Fibroblast of upper back skin (primary cell): ENCODE measurements at regions not wholly inside any gene's neighbourhood (a gene's known extent, or its start where the extent isn't known, plus 50 kb on each side); places are given as distances from the start of the nearest gene placed in this dataset.

Experiments
- DNase-seq: peaks from one replicate; pipeline ENCODE4 v3.0.0-alpha.2; 2013

DNA sequence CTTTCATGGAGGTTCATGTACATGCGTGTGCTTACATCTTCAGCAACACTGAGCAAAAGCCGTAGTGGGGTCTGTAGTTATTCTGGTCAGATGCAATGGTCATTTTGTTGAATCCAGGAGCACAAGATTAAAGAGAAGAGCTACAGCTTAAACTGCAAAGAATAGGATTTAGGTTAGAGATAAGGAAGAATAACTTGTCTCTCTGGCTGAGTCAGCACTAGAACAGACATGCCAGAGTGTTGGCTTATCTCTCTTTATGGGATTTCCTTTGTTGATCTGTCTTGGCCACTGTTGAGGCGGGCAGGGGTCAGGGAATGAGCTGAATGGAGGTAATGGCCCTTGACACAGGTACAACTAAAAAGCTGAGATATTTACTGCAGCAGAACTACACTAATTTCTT, 473.5 kb downstream of the CCSER2 start:
- DNase-seq: no peak

DNA sequence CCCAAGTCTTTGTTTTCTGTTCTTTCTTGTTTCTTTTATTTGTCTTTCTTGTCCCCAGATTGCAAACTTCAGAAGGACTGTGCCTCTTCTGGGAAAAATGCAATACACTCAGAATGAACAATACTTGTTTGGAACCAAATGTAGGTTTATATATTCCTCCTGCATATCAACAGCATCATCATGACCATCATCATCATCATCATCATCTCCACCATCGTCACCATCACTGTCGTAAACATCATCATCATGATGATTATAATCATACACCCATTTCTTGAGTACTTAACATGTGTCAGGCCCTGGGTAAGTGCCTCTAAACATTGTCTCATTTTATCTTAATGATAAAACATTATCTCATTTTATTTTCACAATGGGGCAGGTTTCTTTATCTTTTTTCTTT, 476.8 kb downstream of the CCSER2 start:
- DNase-seq: no peak

DNA sequence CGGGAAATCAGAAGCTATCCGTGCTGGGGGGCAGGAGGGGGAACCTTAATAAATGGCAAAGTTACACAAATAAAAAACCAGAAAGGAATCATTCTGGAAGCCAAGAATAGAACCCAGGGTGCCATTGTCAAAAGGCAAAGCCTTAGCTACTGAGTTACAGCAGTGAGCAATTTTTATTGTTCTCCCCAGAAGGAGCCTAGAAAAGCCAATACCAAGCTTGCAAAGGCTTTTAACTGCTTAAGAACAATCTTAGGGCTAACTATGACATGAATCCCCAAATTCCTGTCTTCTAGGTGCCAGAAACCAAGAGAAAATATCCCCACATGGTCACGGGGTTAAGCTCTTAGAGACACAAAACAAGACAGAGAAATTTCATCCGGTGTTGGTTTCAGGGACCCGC, 482.7 kb downstream of the CCSER2 start:
- no peak for DNase-seq

DNA sequence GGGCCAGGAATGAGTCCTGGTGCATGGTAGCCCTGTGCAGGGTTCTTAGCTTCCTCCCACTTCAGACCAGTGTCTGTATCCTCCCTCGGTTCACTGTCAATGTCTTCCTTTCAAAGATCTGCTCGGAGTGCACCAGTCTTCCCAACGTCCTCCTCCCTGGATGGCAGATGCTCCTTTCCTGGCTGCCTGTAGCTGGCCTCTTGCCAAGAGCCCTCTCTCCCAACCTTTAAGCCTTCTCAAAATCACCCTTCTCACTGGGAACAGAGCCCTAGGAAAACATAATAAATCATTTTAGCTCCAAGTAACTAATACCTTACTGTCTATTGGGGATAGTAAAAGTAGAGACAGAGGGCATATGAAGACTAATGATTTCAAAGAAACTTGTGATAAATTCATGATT, 490.6 kb downstream of the CCSER2 start:
- no peak for DNase-seq

DNA sequence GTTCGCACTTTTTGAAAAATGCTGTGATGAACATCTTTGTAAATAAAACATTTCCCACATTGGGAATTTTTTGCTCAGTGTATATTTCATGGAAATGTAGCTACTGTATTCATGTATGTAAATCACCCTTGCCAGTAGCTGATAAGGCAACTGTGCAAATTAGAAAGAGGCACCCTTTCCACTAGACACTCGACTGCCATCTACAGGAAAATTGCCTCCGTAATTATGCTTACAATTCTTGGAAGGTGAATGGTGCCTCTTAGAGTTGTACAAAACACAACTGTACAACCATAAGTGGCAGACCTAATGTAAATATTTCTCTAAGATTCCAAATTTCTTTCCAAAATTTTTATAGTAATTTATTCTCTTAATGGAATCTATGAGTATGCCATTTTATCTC, 491.7 kb downstream of the CCSER2 start:
- DNase-seq: no peak

DNA sequence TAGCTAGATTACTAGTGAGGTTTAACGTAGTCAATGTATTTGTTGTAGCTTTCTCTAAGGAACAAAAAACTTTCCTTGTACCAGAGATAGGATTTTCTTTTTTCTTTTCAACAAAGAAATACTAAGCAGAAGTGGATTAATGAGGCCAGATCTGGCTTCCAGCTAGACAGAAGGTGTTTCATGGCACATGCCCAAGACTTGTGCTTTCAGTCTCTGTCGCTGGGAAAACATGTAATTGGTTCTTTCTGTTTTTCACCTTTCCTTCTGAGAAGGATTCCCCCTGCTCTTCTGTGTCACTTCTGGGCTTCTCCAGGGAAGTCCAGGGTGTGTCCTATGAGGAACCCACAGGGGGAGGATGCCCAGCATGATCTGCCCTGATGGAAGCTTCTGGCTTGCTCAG, 492.2 kb downstream of the CCSER2 start:
- DNase-seq: no peak

DNA sequence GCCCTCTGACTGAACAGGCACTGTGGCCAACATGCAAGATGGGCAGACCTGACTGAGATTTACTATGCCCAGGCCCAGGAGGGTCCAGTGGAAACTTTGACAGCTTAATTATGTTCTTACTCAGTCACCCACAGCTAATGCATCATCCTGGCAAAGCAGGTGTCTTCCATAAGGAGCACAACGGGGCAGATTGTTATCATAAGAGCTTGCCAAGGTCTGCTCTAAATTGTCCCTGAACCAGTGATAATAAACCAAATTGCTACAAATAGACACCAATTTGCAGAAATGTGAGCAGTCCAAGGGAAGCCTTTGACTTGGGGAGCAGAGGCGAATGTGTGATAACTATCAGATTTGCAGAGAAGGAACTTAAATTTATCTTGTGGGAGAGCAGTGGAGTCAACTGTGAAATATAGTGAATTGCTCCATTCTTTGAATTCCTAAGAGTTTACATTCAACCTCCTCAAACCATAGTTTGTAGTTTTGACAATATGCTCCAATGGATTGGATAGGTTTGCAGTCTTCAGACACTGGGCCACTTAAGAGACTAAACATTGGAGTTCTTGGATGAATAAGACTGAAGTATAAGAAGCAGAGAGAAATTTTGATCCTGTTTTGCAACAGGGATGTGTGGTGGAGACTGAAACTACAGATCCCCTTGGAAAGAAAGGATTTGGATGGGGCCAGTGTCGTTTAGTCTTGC, 494.7 kb downstream of the CCSER2 start:
- DNase-seq: peak; percentile 68

DNA sequence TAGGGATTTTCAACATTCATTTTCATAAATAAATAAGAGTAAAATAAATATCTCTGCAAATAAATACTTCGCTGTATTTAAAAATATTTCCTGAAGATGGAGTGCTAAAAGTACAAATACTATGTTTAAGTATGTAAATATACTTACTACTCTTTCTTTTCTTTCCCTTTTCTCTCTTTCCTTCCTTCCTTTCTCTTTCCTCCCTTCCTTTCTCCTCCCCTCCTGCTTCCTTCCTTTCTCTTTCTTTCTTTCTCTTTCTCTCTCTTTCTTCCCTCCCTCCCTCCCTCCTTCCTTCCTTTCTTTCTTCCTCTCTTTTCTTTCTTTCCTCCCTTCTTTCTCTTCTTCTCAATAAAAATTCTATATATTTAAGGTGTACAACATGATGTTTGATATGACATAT, 496.1 kb downstream of the CCSER2 start:
- DNase-seq: no peak

DNA sequence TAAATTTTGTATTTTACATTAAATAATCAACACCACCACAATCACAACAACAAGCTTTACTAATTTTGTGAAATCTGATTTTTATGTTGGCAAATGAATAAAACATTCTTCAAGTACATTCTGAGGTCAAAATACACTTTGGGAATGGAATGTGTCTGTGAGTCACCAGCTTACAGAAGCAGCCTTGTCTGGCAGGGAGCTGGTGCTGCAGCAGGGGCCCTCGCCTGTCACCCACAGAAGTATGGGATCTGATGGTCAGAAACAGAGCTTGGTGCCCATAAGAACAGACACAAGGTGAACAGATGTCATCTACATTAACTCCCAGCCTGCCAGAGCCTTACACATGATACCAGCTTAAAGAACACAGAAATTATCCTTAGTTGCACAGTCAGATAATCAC, 496.9 kb downstream of the CCSER2 start:
- DNase-seq: peak; percentile 80

DNA sequence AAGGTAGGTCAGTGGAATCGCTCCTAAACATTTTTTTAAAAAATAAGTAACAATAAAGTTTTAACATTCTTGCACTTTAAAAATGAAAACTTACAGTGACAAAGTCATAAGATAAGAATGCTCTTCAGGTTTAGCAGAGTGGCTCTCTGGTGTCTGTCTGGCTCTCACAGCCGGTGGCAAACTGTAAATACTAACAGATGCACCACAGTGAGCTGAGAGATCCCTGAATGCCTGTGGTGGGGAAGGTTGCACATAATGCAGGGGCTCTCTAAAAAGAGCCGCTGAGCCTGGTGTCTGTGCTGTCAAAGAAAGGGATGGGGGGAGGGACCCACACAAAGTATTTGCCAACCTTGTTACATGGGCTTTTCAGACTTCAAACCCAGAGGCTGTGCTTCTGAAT, 498.3 kb downstream of the CCSER2 start:
- DNase-seq: peak; percentile 75

DNA sequence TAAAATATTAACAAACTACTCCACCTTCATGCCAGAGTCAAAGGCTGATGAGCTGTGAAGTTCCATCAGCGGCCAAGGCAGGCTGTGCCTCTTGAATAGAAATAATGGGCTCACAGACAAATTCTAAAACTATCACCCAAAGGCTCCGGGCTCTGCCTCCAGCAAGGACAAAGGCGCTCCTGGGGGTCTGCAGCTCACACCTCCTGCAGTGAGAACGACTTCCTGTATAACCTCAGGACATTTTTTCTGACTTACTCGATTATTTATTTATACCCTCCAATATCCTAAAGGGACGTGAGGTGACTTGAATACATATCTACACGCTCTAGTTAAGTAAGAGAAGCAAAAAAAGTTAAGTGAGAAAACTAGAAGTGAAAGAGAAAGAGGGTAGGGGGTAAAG, 500.7 kb downstream of the CCSER2 start:
- DNase-seq: peak; percentile 22

DNA sequence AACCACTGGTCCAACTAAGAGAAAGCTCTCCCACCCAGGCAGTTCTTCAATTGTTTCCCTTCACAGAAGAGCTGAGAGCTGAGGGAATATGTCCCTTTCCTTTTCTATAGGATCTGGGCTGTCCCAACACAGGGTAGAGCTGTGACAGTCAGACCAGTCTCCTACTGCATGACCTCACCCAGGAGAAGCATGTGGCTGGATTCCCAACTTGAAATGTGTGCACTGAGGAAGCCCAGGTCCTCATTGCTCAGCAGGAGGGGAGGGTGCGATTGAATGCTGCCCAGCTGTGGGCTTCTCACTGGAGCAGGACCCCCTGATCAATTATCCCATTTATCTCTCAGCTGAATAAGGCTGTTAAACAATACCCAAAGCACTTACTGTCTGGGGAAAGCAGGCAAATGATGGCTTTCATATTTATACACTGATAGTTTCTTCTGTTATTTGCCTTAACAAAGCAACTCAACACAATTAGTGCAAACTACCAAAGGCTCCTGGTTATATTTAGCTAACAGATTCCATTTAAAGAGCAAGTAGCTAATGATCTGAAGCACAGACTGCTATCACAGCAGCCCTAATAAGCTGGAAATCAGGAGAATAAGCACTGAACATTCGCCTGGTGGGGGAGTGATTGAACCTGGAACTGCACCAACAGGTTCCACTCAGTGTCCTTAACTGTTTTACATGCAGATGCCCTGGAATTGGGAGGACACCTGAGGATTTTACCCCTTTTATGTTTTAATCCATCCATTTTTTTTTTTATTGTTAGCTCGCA, 508.8 kb downstream of the CCSER2 start:
- no peak for DNase-seq

DNA sequence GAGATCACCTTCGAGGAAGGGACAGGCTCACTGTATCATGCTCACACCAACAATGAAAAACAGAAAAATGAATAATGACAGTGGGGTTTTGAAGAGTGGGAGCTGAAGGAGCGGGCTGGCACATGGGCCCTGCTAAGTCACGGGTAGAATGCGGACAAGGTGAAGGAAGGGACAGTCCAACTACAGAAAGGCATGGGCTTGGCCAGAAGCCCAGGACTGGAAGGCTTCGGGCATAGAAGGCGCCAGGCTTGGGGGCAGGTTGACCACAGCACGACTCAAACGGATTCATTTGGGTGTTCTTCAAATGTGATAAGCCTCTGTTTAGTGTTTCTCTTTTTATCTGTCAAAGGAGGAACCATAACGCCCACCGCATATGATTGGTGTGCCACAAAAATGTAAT, 509.5 kb downstream of the CCSER2 start:
- DNase-seq: no peak

DNA sequence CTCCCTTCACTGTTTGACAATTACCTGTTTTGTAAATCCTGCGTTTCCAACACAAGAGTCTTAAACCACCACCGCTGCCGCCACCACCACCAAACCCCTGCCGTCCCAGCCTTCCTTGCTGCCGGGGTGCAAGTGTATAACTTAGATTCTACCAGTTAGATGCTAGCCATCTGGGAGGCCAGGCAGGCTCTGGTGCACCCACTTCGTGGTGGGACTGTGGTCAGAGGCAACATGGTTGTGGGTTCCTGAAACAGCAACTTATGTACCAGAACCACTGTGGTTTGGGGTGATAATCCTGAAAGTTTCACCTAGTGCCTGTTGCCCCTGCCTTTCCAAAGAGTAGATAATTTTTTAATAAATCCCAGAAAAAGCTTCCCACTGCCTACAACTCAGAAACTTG, 510.5 kb downstream of the CCSER2 start:
- no peak for DNase-seq

DNA sequence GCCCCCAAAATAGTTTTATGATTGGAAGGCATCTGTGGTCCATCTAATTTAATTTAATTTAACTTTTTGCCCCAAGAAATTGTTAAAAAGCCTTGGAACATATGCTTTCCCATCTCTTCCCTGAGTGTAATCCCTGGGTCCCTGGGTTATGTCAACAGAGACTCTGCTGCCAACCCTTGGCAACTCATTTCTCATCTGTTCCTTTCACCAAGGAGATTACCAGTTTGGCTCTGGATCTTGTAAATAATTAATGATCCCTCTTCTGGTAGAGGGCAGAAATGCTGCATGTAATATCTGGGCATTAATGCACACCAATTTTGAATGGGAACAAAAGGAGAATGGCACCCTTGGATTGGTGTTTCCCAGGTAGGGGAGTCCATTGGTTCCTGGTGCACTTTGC, 514.2 kb downstream of the CCSER2 start:
- no peak for DNase-seq

DNA sequence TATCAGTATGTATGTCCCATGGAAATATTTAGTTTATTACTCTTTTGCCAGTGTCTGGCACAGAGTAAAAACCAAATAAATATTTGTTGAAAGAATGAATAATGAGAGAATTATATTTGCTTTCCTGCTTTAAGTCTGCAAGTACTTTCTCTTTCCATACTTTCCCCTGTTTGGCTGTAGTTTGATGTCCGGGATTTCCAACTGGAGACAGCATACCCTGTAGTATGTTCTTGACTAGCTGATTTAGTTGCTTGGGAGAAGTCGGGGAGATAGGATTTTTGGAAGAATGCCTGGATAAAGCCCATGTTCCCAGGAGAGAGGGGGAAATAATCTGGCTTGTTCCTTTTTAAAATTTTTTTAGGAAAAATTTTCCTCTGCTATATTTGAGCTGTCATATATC, 516.1 kb downstream of the CCSER2 start:
- no peak for DNase-seq

DNA sequence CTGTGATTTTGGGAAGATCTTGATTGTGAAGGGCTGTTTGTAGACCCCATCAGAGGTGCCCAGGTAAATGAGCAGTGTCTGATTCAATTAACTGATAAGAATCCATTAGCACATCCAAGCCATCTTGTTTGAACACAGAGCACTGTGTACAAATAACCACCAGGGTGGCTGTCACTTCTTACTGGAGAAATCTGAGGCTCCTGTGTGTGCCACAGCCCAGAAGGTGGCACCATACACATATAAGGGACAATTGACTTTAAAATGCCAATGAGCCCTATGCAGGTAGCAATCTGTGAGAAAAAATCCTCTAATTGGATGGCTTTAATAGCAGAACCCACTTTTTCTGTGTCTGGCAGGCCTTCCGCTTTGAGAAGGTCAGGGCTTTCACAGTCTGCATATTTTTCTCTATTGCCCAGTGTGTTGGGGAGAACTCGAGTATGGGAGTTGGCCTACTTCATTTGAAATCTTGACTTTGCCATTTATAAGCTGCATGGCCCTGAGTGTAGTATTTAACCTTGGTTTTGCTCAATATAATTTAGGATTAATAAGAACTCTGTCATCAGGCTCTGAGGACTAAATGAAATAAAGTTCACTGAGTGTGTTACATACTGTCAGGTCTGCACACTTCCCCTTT, 517.4 kb downstream of the CCSER2 start:
- DNase-seq: no peak

DNA sequence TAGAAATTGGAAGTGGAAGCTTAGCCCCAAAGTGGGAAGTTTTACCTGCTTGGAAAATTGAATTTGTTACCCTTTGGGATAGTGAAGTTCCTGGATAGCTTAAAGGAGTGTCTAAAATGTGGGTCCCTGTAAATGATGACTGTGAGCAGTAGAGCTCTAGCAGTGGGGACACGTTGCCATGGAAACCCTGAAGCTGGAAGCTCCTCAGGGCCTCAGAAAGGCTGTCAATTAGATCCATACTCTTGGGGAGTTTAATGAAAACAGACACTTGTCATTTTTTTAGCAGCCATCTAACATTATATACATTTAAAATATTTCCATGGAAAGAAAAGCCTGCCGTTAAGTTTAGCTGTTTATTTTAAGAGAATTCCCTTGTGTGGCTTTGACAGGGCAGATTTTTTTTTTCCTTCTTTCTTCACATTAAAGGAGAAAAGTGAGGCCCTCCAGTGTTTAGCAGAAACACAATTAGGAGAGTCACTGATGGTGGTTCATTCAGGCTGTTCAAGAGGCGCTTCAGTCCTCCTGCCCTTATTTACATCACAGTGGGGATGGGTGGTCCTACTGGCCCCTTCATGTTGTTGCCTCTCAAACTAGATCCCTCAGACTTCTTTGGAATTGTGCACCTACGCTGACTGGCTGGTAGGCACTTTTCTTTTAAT, 518.4 kb downstream of the CCSER2 start:
- no peak for DNase-seq

DNA sequence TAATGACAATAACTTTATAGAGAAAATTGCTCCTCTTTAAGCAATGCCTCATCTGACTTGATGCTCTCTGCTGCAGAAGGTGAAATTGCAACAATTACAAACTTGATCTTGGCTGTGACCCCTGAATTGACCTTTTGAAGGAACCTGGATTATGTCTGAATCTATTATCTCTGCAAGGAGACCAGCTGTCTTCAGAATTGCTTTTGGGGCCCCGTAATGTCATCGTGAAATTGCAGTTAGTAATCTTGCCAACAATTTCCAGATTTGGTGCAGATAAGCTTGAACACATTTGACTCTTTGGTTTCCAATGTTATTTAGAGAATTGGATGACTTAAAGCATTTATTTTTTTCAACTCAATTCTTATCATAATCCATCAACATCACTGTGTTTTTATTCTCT, 520.6 kb downstream of the CCSER2 start:
- no peak for DNase-seq

DNA sequence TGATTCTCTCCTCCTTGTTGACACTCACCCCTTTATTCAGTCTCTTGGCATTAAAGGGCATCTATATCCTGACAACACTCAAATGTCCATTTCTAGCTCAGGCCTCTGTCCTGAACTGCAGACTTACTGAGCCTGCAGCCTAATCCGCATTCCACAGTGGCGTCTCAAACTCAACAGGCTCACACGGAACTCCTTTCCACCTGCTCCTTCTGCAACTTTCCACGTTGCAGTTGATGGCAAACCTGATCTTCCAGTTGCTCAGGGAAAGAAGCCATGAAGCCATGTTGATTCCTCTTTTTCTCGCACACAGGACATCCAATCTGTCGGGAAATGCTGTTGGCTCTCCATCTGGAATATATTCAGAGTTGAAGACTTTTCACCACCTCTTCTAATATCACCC, 522.4 kb downstream of the CCSER2 start:
- no peak for DNase-seq

DNA sequence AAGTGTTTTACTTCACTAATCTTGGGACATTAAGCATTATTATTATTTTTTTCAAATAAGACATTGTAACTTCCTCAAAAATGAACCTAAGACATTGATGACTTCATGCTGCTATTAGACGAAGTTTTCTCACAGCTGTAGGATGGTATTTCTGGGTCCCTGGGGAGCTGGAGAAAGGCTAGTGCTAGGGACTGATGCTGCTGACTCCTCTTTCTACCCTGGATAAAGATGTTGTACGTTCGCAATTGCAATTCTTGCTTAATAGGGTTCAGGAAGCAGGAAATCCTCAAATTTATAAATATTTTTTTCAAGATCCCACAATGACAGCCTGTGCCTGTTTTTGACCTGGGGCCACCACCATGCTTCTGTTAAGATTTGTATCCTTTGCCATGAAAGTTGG, 526.0 kb downstream of the CCSER2 start:
- no peak for DNase-seq

DNA sequence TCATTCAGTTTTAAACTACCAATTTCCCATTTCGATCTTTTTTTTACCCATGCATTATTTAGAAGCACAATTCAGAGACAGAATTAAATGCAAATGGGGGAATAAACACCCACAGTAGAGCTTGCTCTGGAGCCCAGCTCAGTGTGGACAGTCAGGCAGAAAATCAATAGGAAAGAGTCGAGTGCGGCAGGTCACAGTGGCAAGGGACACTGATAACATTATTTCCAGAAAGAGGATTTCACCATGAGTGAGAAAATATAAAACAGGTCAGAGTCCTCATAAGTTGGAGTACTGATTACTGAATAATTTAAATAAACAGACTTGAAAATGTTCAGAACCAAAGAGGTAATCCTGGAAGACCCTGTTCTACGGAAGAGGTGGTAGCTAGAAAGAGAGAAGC, 532.5 kb downstream of the CCSER2 start:
- DNase-seq: no peak

DNA sequence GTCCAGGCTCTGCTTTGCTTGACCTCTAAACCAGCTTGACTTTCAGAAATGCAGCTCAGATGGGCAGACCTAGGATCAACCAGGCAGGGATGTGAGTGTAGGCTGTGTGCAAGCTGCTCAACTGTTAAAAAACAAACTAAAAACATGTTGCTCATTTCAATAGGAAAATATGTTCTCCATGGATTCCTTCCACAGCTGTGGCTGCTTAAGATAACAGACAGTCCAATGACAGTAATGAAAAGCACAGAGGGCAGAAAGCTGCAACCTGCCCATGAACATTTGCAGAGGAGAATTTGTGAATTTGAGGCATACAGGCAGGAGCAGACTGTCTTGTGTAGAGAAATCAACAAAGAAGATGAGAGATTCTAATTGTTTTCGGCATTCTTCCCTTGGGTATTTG, 534.2 kb downstream of the CCSER2 start:
- no peak for DNase-seq

DNA sequence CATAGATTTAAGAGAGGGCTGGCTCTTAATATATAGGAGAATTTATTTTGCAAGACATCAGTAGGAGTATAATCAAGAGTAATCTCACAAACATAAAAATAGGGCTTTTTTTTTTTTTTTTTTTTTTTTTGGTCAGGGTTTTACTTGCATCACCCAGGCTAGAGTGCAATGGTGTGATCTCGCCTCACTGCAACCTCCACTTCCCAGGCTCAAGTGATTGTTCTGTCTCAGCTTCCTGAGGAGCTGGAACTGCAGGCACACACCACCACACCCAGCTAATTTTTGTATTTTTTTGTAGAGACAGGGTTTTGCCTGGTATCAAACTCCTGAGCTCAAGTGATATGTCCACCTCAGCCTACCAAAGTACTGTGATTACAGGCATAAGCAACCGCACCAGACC, 535.3 kb downstream of the CCSER2 start:
- no peak for DNase-seq
